ENCODE measurements at regions not wholly inside any gene's neighbourhood (a gene's known extent, or its start where the extent isn't known, plus 50 kb on each side); places are given as distances from the start of the nearest gene placed in this dataset.

DNA sequence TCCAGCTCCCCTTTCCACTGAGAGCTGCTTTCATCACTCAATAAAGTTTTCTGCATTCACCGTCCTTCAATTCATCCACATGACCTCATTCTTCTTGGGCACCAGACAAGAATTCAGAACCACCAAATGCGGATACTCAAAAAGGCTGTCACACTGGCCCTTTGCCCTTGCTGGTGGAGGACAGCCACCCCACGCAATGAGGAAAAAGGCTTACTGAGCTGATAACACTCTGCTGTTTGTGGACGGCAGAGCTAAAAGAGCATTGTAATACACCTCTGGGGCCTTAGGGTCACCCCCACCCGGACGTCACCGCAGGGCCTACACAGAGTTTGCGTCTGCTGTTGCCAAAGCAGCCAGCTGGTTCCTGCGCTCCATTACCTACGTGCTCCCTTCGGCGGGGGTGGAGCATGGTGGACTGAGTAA is 51.2 kb upstream of the ZNF608 start:
- TF ChIP-seq POLR2A (IDR thresholded peaks at IDR 0.05; ENCODE audit: low read length) (no peak), GATA1 (IDR thresholded peaks at IDR 0.05; ENCODE audit: low read depth, low read length) (no peak)

Data from erythroblast (primary cell).